ENCODE measurements at regions not wholly inside any gene's neighbourhood (a gene's known extent, or its start where the extent isn't known, plus 50 kb on each side); places are given as distances from the start of the nearest gene placed in this dataset.

DNA sequence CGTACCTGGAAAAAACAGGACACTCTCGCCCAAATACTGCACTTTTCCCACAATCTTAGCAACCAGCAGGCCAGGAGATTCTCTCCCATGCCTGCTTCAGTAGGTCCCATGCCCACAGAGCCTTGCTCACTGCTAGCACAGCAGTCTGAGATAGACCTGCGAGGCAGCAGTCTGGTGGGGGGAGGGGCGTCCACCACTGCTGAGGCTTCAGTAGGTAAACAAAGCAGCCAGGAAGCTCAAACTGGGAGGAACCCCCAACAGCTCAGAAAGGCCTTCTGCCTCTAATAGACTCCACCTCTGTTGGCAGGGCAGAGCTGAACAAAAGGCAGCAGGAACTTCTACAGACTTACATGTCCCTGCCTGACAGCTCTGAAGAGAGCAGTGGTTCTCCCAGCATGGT, 1202.8 kb upstream of the ACVR2A start:
- TF ChIP-seq ZNF561 (tag by site-specific recombination; IDR thresholded peaks at IDR 0.05; ENCODE audit: borderline replicate concordance) (no peak), ZNF274 (IDR thresholded peaks at IDR 0.05; ENCODE audit: low read length) (no peak), ZNF274 (tag by site-specific recombination; IDR thresholded peaks at IDR 0.05; ENCODE audit: borderline replicate concordance) (no peak), YY1 (tag by site-specific recombination; IDR thresholded peaks at IDR 0.05) (no peak), ZBTB20 (tag by site-specific recombination; IDR thresholded peaks at IDR 0.05) (no peak), ZFP3 (tag by site-specific recombination; IDR thresholded peaks at IDR 0.05; ENCODE audit: low read depth) (no peak), ZNF510 (tag by site-specific recombination; IDR thresholded peaks at IDR 0.05; ENCODE audit: insufficient replicate concordance) (no peak), KLF8 (tag by site-specific recombination; IDR thresholded peaks at IDR 0.05) (no peak)
- TF ChIP-seq, protein P1, sequence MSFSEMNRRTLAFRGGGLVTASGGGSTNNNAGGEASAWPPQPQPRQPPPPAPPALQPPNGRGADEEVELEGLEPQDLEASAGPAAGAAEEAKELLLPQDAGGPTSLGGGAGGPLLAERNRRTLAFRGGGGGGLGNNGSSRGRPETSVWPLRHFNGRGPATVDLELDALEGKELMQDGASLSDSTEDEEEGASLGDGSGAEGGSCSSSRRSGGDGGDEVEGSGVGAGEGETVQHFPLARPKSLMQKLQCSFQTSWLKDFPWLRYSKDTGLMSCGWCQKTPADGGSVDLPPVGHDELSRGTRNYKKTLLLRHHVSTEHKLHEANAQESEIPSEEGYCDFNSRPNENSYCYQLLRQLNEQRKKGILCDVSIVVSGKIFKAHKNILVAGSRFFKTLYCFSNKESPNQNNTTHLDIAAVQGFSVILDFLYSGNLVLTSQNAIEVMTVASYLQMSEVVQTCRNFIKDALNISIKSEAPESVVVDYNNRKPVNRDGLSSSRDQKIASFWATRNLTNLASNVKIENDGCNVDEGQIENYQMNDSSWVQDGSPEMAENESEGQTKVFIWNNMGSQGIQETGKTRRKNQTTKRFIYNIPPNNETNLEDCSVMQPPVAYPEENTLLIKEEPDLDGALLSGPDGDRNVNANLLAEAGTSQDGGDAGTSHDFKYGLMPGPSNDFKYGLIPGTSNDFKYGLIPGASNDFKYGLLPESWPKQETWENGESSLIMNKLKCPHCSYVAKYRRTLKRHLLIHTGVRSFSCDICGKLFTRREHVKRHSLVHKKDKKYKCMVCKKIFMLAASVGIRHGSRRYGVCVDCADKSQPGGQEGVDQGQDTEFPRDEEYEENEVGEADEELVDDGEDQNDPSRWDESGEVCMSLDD (tag by site-specific recombination; IDR thresholded peaks at IDR 0.05): no peak
- TF ChIP-seq, protein P2, sequence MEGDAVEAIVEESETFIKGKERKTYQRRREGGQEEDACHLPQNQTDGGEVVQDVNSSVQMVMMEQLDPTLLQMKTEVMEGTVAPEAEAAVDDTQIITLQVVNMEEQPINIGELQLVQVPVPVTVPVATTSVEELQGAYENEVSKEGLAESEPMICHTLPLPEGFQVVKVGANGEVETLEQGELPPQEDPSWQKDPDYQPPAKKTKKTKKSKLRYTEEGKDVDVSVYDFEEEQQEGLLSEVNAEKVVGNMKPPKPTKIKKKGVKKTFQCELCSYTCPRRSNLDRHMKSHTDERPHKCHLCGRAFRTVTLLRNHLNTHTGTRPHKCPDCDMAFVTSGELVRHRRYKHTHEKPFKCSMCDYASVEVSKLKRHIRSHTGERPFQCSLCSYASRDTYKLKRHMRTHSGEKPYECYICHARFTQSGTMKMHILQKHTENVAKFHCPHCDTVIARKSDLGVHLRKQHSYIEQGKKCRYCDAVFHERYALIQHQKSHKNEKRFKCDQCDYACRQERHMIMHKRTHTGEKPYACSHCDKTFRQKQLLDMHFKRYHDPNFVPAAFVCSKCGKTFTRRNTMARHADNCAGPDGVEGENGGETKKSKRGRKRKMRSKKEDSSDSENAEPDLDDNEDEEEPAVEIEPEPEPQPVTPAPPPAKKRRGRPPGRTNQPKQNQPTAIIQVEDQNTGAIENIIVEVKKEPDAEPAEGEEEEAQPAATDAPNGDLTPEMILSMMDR (tag by site-specific recombination; IDR thresholded peaks at IDR 0.05): no peak
- TF ChIP-seq, protein P3, sequence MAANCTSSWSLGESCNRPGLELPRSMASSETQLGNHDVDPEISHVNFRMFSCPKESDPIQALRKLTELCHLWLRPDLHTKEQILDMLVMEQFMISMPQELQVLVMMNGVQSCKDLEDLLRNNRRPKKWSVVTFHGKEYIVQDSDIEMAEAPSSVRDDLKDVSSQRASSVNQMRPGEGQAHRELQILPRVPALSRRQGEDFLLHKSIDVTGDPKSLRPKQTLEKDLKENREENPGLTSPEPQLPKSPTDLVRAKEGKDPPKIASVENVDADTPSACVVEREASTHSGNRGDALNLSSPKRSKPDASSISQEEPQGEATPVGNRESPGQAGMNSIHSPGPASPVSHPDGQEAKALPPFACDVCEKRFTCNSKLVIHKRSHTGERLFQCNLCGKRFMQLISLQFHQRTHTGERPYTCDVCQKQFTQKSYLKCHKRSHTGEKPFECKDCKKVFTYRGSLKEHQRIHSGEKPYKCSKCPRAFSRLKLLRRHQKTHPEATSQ (tag by site-specific recombination; IDR thresholded peaks at IDR 0.05): no peak
- TF ChIP-seq, protein P4, sequence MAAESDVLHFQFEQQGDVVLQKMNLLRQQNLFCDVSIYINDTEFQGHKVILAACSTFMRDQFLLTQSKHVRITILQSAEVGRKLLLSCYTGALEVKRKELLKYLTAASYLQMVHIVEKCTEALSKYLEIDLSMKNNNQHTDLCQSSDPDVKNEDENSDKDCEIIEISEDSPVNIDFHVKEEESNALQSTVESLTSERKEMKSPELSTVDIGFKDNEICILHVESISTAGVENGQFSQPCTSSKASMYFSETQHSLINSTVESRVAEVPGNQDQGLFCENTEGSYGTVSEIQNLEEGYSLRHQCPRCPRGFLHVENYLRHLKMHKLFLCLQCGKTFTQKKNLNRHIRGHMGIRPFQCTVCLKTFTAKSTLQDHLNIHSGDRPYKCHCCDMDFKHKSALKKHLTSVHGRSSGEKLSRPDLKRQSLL (tag by site-specific recombination; IDR thresholded peaks at IDR 0.05): no peak
- TF ChIP-seq, protein P5, sequence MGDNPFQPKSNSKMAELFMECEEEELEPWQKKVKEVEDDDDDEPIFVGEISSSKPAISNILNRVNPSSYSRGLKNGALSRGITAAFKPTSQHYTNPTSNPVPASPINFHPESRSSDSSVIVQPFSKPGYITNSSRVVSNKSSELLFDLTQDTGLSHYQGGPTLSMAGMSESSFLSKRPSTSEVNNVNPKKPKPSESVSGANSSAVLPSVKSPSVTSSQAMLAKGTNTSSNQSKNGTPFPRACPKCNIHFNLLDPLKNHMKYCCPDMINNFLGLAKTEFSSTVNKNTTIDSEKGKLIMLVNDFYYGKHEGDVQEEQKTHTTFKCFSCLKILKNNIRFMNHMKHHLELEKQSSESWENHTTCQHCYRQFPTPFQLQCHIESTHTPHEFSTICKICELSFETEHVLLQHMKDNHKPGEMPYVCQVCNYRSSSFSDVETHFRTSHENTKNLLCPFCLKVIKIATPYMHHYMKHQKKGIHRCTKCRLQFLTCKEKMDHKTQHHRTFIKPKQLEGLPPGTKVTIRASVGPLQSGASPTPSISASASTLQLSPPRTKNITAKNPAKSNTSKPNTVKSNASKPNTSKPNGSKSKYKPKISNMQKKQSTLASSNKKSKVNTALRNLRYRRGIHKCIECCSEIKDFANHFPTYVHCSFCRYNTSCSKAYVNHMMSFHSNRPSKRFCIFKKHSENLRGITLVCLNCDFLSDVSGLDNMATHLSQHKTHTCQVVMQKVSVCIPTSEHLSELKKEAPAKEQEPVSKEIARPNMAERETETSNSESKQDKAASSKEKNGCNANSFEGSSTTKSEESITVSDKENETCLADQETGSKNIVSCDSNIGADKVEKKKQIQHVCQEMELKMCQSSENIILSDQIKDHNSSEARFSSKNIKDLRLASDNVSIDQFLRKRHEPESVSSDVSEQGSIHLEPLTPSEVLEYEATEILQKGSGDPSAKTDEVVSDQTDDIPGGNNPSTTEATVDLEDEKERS (tag by site-specific recombination; IDR thresholded peaks at IDR 0.05): no peak

All from HEK293 (cell line).